ENCODE measurements at regions not wholly inside any gene's neighbourhood (a gene's known extent, or its start where the extent isn't known, plus 50 kb on each side); places are given as distances from the start of the nearest gene placed in this dataset.

DNA sequence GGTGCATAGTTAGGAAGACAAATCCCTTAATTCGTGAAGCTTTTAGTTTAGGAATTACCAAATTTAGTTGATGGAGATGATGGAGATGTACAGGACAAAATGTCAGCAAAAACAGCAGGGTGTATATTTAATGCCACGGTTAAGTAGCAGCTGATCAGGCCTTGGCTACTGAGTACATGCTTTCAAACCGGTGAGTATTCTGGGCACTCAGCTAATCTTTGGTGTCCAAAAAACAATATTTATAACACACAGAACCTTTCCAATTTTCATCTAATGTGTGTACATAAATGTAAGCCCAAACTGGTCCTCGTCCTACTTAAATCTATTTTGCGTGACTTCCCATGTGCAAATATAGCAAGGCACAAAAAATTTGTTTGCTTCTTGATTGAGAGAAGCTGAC is 703.4 kb upstream of the LINC00305 start (continued):
- TF ChIP-seq TEAD1 (CRISPR knock-in tag; IDR thresholded peaks at IDR 0.05) = no peak
- TF ChIP-seq HNRNPLL (IDR thresholded peaks at IDR 0.05; ENCODE audit: low read depth, low read length, poor library complexity, severe bottlenecking) = no peak
- TF ChIP-seq MAZ (CRISPR knock-in tag; conservative IDR thresholded peaks at IDR 0.05 in 1 of 2, IDR thresholded peaks at IDR 0.05 in 1 of 2) = no peak
- no peak for TF ChIP-seq SMC3 (conservative IDR thresholded peaks at IDR 0.05; ENCODE audit: insufficient read depth, low read depth, low read length)
- no peak for TF ChIP-seq ZBTB2 (IDR thresholded peaks at IDR 0.05)

DNA sequence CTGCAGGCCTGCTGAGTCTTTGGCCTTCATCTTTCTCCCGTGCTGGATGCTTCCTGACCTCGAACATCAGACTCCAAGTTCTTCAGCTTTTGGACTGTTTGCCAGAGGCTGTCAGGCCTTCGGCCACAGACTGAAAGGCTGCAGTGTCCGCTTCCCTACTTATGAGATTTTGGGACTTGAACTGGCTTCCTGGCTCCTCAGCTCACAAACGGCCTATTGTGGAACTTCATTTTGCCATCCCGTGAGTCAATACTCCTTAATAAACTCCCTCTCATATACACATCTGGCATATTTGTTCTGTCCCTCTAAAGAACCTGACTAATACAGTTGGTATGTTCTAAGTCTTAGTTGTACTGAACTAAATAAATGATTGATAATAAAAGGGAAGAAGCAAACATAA is 702.8 kb upstream of the LINC00305 start:
- no peak overlapping the region for H3K4me2 ChIP-seq (ENCODE audit: insufficient read depth, low read length)
- intact Hi-C loops (cut with micrococcal nuclease) = no loop called here
- 2% methylated on average over 6 of the region's 6 CpGs for WGBS (ENCODE audit: insufficient coverage, low coverage, missing lambda C conversion rate)
- no peak for TF ChIP-seq CBX1 (IDR thresholded peaks at IDR 0.05; ENCODE audit: low read depth)
- no peak for TF ChIP-seq FOXM1 (IDR thresholded peaks at IDR 0.05; ENCODE audit: low read depth)
- TF ChIP-seq FOXM1 (CRISPR knock-in tag; IDR thresholded peaks at IDR 0.05; ENCODE audit: low read depth) = no peak
- no peak for TF ChIP-seq TAF9B (IDR thresholded peaks at IDR 0.05; ENCODE audit: partially characterized antibody)
- no peak for TF ChIP-seq NR3C1 (CRISPR knock-in tag; IDR thresholded peaks at IDR 0.05)
- no peak for TF ChIP-seq ZNF695 (CRISPR knock-in tag; IDR thresholded peaks at IDR 0.05)
- no peak for TF ChIP-seq PHB2 (IDR thresholded peaks at IDR 0.05; ENCODE audit: low read depth)
- TF ChIP-seq, protein P1, sequence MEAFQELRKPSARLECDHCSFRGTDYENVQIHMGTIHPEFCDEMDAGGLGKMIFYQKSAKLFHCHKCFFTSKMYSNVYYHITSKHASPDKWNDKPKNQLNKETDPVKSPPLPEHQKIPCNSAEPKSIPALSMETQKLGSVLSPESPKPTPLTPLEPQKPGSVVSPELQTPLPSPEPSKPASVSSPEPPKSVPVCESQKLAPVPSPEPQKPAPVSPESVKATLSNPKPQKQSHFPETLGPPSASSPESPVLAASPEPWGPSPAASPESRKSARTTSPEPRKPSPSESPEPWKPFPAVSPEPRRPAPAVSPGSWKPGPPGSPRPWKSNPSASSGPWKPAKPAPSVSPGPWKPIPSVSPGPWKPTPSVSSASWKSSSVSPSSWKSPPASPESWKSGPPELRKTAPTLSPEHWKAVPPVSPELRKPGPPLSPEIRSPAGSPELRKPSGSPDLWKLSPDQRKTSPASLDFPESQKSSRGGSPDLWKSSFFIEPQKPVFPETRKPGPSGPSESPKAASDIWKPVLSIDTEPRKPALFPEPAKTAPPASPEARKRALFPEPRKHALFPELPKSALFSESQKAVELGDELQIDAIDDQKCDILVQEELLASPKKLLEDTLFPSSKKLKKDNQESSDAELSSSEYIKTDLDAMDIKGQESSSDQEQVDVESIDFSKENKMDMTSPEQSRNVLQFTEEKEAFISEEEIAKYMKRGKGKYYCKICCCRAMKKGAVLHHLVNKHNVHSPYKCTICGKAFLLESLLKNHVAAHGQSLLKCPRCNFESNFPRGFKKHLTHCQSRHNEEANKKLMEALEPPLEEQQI (IDR thresholded peaks at IDR 0.05) = no peak
- TF ChIP-seq E2F6 (IDR thresholded peaks at IDR 0.05; ENCODE audit: borderline replicate concordance in 1 of 2, extremely low read depth in 1 of 2, insufficient read depth in 1 of 2, insufficient read length in 1 of 2, low read depth in 1 of 2, low read length in 1 of 2, poor library complexity in 1 of 2, severe bottlenecking in 1 of 2) = no peak
- TF ChIP-seq ZNF280A (IDR thresholded peaks at IDR 0.05; ENCODE audit: low read depth, partially characterized antibody) = no peak

More for the DNA sequence above, 702.8 kb upstream of the LINC00305 start:
- Histone ChIP-seq H3K36me3 (ENCODE audit: control insufficient read depth, insufficient read depth, low read length) (no peaks in the 10 kb centered on the region), H3K9ac (ENCODE audit: insufficient read depth in 1 of 2, low read depth in 2 of 2, low read length in 2 of 2) (no peak overlapping the region), H3K27me3 (ENCODE audit: control insufficient read depth in 2 of 2, insufficient read depth in 2 of 2, low read length in 2 of 2) (no peaks in the 10 kb centered on the region), H3K4me1 (replicated peaks in 1 of 2; ENCODE audit: control insufficient read depth in 2 of 2, insufficient read depth in 2 of 2, low read length in 2 of 2) (no peaks in the 10 kb centered on the region), H3K79me2 (ENCODE audit: control insufficient read depth, insufficient read depth, low read length) (no peaks in the 10 kb centered on the region), H3K9me1 (ENCODE audit: control insufficient read depth, insufficient read depth, low read length) (no peaks in the 10 kb centered on the region), H2AFZ (ENCODE audit: low read depth, low read length) (no peak overlapping the region), H3K4me3 (no peak overlapping the region), H3K27ac (ENCODE audit: extremely low read depth, low read depth, low read length) (no peak overlapping the region), H3K9me3 (replicated peaks; ENCODE audit: control insufficient read depth, insufficient read depth, low read depth, low read length) (no peaks in the 10 kb centered on the region), H4K20me1 (replicated peaks; ENCODE audit: control insufficient read depth, insufficient read depth, low read length) (no peaks in the 10 kb centered on the region)
- ChIA-PET CTCF (ENCODE audit: low intra/inter-chr PET ratio) (no interaction called here), POLR2A (no interaction called here)
- no peak for ATAC-seq
- FAIRE-seq = no peak
- no peak for DNase-seq (ENCODE audit: extremely low read depth in 1 of 4, low spot score in 3 of 4)
- no TSS peak for BruUV-seq (replicated peaks)
- in situ Hi-C loops (cut with MboI) = no loop called here

Data from K562 (cell line).